ENCODE measurements at regions not wholly inside any gene's neighbourhood (a gene's known extent, or its start where the extent isn't known, plus 50 kb on each side); places are given as distances from the start of the nearest gene placed in this dataset.

DNA sequence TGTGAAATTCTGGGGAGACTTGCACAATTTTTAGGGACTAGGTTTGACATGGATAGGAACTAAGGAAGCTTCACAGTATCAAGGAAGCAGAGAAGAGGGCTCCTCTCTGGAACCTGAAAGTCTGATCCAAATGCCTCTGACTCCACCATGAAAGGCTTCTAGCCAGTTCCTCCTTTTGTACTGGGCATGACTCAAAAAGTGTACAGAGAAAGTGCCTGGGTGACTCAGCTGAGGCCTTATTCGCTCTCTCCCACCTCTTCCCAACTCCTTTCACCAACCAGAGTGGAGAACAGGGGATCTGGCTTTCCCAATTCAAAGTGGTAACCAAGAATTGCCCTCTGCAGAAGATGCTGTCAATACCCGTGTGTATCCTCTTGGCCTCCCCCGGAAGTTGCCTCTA, 342.9 kb upstream of the PROK2 start:
- Mint-ChIP-seq H3K9me3 (no peaks in the 10 kb centered on the region), H3K27me3 (ENCODE audit: low read depth, poor library complexity) (peaks cover 9% of the 10 kb centered on the region), H3K4me3 (no peak overlapping the region), H3K36me3 (ENCODE audit: low read depth) (no peaks in the 10 kb centered on the region), H3K27ac (no peak overlapping the region), H3K4me1 (peaks cover 8% of the 10 kb centered on the region)
- DNase-seq, result no peak
- TF ChIP-seq, protein P1, sequence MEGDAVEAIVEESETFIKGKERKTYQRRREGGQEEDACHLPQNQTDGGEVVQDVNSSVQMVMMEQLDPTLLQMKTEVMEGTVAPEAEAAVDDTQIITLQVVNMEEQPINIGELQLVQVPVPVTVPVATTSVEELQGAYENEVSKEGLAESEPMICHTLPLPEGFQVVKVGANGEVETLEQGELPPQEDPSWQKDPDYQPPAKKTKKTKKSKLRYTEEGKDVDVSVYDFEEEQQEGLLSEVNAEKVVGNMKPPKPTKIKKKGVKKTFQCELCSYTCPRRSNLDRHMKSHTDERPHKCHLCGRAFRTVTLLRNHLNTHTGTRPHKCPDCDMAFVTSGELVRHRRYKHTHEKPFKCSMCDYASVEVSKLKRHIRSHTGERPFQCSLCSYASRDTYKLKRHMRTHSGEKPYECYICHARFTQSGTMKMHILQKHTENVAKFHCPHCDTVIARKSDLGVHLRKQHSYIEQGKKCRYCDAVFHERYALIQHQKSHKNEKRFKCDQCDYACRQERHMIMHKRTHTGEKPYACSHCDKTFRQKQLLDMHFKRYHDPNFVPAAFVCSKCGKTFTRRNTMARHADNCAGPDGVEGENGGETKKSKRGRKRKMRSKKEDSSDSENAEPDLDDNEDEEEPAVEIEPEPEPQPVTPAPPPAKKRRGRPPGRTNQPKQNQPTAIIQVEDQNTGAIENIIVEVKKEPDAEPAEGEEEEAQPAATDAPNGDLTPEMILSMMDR (IDR thresholded peaks at IDR 0.05), result no peak

DNA sequence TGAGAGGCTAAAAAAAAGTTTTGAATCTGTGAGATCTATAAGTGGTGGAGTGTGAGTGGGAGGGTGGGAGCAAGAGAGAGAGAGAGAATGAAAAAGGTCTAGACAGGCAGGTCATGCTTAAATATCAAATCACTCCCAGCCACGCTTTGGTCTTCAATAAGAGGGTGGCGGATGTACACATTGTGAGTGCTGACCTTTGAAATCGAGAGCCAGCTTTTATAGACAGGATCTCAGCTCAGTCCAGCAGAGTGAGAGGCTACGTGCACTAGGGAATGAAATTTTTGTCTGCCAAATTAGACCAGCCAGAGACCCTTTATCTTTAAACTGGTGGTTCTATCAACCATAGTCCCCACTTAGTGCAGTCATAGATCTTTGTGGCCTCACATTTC, 342.3 kb upstream of the PROK2 start:
- Mint-ChIP-seq H3K4me1 (peaks cover 8% of the 10 kb centered on the region), H3K27me3 (ENCODE audit: low read depth, poor library complexity) (peaks cover 9% of the 10 kb centered on the region), H3K4me3 (no peak overlapping the region), H3K9me3 (no peaks in the 10 kb centered on the region), H3K27ac (no peak overlapping the region), H3K36me3 (ENCODE audit: low read depth) (no peaks in the 10 kb centered on the region)
- TF ChIP-seq, protein P1 (IDR thresholded peaks at IDR 0.05), result no peak
- no peak for DNase-seq

DNA sequence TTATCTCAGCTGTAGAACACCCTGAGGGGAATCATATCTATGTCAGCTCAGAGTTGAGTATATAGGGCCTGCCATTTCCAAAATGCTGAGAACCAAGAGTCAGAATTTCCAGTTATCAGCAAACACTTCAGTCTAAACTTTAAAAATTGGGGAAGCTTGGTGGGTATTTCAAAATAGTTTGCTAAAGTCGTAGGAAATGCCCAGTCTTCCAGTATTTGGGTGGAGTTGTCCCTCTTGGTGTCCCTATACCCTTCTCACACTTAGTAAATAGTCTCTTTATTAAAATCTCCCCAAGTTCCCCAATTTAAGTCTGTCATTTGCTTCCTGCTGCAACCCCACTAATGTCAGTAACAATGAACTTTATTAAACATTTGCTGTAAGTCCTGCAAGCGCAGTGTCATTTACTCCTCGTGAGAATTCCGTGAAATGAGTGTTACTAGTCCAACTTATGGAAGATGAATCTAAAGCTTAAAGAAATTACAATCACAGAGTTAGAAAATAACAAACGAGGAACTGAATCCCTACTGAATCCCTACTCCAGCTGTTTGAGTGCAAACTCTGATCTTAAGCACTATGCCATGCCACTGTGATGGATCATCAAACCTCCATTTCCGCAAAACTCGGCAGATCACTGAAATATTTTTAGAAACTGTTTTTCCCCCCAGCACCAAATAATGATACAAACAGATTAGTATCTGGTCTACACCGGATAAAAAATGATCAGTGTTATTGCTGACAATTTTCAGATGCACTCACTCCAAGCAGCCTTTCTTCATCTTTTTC, 341.7 kb upstream of the PROK2 start:
- Mint-ChIP-seq H3K4me1 (peaks cover 8% of the 10 kb centered on the region), H3K27me3 (ENCODE audit: low read depth, poor library complexity) (peaks cover 9% of the 10 kb centered on the region), H3K4me3 (no peak overlapping the region), H3K36me3 (ENCODE audit: low read depth) (no peaks in the 10 kb centered on the region), H3K27ac (no peak overlapping the region), H3K9me3 (no peaks in the 10 kb centered on the region)
- TF ChIP-seq, protein P1 (IDR thresholded peaks at IDR 0.05), result no peak
- DNase-seq, result no peak

DNA sequence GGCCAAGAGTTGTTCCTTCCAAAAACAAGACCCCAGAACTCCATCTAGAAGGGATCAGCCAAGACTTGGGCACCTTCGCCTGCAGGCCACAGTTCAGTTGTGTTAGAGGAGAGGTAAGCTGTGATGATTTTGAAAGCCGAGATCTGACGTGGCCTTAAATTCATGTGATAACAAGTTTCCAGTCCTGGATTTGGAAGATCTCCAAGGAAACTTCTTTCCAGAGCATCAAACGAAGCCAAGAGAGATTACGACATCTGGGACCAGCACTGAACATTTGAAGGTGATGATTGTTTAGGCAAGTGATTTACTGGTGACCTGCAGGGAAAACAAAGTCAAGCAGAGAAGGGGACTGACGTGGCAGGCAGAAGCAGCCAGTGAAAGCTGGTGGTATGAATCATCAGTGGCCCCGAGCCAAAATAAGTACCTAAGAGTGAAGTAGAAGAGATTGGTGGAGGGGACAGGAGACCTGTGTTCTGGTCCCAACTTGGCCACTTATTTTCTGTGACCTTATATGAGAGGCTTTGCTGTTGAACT, 339.0 kb upstream of the PROK2 start:
- Mint-ChIP-seq H3K4me3 (no peak overlapping the region), H3K4me1 (peaks cover 8% of the 10 kb centered on the region), H3K27me3 (ENCODE audit: low read depth, poor library complexity) (peaks cover 9% of the 10 kb centered on the region), H3K9me3 (no peaks in the 10 kb centered on the region), H3K36me3 (ENCODE audit: low read depth) (no peaks in the 10 kb centered on the region), H3K27ac (no peak overlapping the region)
- DNase-seq, result no peak
- TF ChIP-seq, protein P1 (IDR thresholded peaks at IDR 0.05), result no peak

DNA sequence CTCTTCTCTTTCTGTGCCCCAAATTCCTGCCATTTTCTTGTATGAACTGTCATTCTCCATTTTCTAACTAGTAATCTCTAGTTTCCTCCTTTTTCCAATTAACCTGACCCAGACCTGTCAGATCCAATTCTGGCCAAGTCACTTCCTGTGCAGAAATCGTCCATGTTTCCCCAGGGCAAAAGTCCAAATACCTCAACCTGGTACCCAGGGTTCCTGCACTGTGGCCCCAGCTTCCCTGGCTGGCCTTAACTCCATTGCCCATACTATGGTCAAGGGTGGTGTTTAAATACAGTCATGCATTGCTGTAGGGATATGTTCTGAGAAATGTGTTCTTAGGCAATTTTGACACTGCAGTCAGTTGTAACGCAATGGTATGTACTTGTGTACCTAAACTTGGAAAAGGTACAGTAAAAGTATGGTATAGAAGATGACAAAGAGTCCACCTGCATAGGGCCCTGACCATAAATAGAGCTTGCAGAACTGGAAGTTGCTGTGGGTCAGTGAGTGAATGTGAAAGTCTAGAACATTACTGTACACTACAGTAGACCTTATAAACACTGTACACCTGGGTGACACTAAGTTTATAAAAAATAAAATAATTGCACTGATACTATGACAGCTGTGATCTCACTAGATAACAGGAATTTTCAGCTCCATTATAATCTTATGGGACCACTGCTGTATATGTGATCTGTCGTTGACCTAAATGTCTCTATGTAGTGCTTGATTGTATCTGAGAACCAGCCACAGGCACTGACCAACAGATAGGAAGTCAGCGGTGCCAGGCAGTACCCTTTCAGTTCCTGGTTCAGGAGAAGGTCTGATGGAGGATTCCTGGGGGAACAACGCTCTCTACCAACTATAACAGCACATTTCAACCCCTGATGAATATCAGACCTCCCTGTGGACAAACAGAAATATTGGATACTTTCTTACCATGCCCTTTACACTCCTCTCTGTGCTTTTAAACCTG, 336.1 kb upstream of the PROK2 start:
- Mint-ChIP-seq H3K36me3 (ENCODE audit: low read depth) (no peaks in the 10 kb centered on the region), H3K27me3 (ENCODE audit: low read depth, poor library complexity) (peaks cover 5% of the 10 kb centered on the region)
- no peak for DNase-seq

More for the DNA sequence above, 336.1 kb upstream of the PROK2 start:
- Mint-ChIP-seq H3K4me1 (peaks cover 8% of the 10 kb centered on the region), H3K4me3 (no peak overlapping the region), H3K9me3 (no peaks in the 10 kb centered on the region), H3K27ac (no peak overlapping the region)
- TF ChIP-seq, protein P1 (IDR thresholded peaks at IDR 0.05), result no peak
